ENCODE measurements at regions not wholly inside any gene's neighbourhood (a gene's known extent, or its start where the extent isn't known, plus 50 kb on each side); places are given as distances from the start of the nearest gene placed in this dataset.

DNA sequence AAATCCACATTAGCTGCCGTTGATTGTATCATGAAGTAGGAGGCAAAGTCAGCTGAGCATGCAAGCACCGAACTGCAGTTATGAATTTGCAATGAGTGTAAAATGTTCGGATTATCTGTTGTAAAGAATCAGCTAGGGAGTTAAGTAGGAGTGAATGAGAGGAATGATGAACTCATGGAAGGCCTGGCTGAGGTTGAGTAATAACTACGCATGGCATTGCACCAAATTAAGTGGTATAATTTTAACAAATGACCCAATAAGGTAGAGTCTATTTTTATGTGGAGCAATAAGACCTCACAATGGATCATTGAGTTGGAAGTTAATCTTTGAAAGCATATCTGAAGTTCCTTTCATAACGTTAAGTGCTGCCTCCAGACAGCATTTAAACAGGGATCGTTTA, 288.2 kb upstream of the CHST9 start:
- Histone ChIP-seq H3K36me3 (ENCODE audit: insufficient read depth, low read length) (no peaks in the 10 kb centered on the region), H4K20me1 (ENCODE audit: insufficient read depth, low read length) (no peaks in the 10 kb centered on the region), H3K79me2 (ENCODE audit: insufficient read depth, low read length) (no peaks in the 10 kb centered on the region), H3K4me1 (ENCODE audit: insufficient read depth, low read length) (no peaks in the 10 kb centered on the region), H2AFZ (ENCODE audit: low read depth, low read length) (no peak overlapping the region), H3K4me3 (ENCODE audit: insufficient read depth, low read depth, low read length) (no peak overlapping the region), H3K27ac (ENCODE audit: low read depth, low read length) (no peak overlapping the region), H3K27me3 (ENCODE audit: insufficient read depth, low read length) (no peaks in the 10 kb centered on the region), H3K9me3 (ENCODE audit: insufficient read depth, low read depth, low read length) (no peaks in the 10 kb centered on the region), H3K9ac (ENCODE audit: low read length) (no peak overlapping the region), H3K4me2 (ENCODE audit: low read length) (no peak overlapping the region)
- peaks cover 2% of the 10 kb centered on the region for H3K4me1 Mint-ChIP-seq (ENCODE audit: low read depth, unreplicated experiment)
- no peak overlapping the region for H3K27ac Mint-ChIP-seq (ENCODE audit: unreplicated experiment)
- TF ChIP-seq, protein P1, sequence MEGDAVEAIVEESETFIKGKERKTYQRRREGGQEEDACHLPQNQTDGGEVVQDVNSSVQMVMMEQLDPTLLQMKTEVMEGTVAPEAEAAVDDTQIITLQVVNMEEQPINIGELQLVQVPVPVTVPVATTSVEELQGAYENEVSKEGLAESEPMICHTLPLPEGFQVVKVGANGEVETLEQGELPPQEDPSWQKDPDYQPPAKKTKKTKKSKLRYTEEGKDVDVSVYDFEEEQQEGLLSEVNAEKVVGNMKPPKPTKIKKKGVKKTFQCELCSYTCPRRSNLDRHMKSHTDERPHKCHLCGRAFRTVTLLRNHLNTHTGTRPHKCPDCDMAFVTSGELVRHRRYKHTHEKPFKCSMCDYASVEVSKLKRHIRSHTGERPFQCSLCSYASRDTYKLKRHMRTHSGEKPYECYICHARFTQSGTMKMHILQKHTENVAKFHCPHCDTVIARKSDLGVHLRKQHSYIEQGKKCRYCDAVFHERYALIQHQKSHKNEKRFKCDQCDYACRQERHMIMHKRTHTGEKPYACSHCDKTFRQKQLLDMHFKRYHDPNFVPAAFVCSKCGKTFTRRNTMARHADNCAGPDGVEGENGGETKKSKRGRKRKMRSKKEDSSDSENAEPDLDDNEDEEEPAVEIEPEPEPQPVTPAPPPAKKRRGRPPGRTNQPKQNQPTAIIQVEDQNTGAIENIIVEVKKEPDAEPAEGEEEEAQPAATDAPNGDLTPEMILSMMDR (IDR thresholded peaks at IDR 0.05; ENCODE audit: insufficient read depth, low read depth, low read length), result no peak
- no peak for TF ChIP-seq EZH2 (IDR thresholded peaks at IDR 0.05; ENCODE audit: insufficient read depth, low read length)
- peaks cover 2% of the 10 kb centered on the region for H3K27me3 Mint-ChIP-seq (ENCODE audit: low read depth, unreplicated experiment)
- H3K4me3 Mint-ChIP-seq (ENCODE audit: unreplicated experiment), result no peak overlapping the region
- FAIRE-seq (no peak), DNase-seq (ENCODE audit: low read depth) (no peak)
- H3K9me3 Mint-ChIP-seq (ENCODE audit: unreplicated experiment), result no peaks in the 10 kb centered on the region
- no peaks in the 10 kb centered on the region for H3K36me3 Mint-ChIP-seq (ENCODE audit: low read depth, unreplicated experiment)

DNA sequence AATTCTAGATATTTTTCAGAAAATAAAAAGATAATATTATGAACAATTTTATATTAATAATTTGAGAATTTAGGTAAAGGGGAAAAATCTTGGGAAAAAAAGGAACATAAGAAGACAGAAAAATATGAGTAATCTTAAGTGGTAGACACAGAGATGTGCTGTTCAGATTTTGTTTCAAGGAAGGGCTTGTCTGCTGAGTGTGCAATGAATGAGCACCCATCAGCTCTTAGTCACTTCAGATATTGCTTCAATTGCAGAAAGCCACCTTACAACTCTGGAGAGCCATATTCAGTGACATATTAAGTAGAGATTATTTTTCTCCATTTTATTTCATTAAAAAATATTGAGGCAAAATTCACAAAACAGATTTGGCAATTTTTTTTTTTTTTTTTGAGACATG, 282.0 kb upstream of the CHST9 start:
- Mint-ChIP-seq H3K27me3 (ENCODE audit: low read depth, unreplicated experiment) (peaks cover 2% of the 10 kb centered on the region), H3K4me1 (ENCODE audit: low read depth, unreplicated experiment) (no peaks in the 10 kb centered on the region), H3K27ac (ENCODE audit: unreplicated experiment) (no peak overlapping the region), H3K9me3 (ENCODE audit: unreplicated experiment) (no peaks in the 10 kb centered on the region), H3K36me3 (ENCODE audit: low read depth, unreplicated experiment) (no peaks in the 10 kb centered on the region), H3K4me3 (ENCODE audit: unreplicated experiment) (no peak overlapping the region)
- FAIRE-seq (no peak), DNase-seq (ENCODE audit: low read depth) (no peak)
- no peaks in the 10 kb centered on the region for H4K20me1 ChIP-seq (ENCODE audit: insufficient read depth, low read length)
- no peak overlapping the region for H3K27ac ChIP-seq (ENCODE audit: low read depth, low read length)
- H3K4me1 ChIP-seq (ENCODE audit: insufficient read depth, low read length), result no peaks in the 10 kb centered on the region
- H3K36me3 ChIP-seq (ENCODE audit: insufficient read depth, low read length), result no peaks in the 10 kb centered on the region
- H2AFZ ChIP-seq (ENCODE audit: low read depth, low read length), result no peak overlapping the region
- H3K27me3 ChIP-seq (ENCODE audit: insufficient read depth, low read length), result no peaks in the 10 kb centered on the region
- H3K79me2 ChIP-seq (ENCODE audit: insufficient read depth, low read length), result no peaks in the 10 kb centered on the region
- H3K4me2 ChIP-seq (ENCODE audit: low read length), result no peak overlapping the region
- TF ChIP-seq, protein P1 (IDR thresholded peaks at IDR 0.05; ENCODE audit: insufficient read depth, low read depth, low read length), result no peak
- TF ChIP-seq EZH2 (IDR thresholded peaks at IDR 0.05; ENCODE audit: insufficient read depth, low read length), result no peak
- no peaks in the 10 kb centered on the region for H3K9me3 ChIP-seq (ENCODE audit: insufficient read depth, low read depth, low read length)
- H3K4me3 ChIP-seq (ENCODE audit: insufficient read depth, low read depth, low read length), result no peak overlapping the region
- H3K9ac ChIP-seq (ENCODE audit: low read length), result no peak overlapping the region

DNA sequence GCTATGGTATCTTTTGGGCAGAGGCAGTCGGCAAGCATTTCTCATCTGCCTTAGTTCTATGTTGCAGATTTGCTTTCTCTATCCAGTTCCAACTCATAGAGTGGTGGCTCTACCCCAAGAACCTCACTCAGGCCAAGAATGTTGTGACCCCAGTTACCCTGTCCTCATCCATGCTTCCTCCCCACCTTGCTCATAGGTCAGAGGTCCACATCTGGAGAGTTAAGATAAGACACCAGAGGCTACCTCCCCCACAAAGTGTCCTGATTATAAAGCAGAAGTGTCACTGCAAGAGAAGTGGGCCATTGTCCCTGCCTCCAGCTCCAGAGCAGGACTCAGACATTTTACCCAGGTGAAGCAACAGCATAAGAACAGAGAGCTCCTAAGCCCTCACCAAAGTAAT, 276.8 kb upstream of the CHST9 start:
- no peaks in the 10 kb centered on the region for H3K27me3 ChIP-seq (ENCODE audit: insufficient read depth, low read length)
- no peaks in the 10 kb centered on the region for H3K4me1 ChIP-seq (ENCODE audit: insufficient read depth, low read length)
- H3K4me1 Mint-ChIP-seq (ENCODE audit: low read depth, unreplicated experiment), result no peaks in the 10 kb centered on the region
- H3K79me2 ChIP-seq (ENCODE audit: insufficient read depth, low read length), result no peaks in the 10 kb centered on the region
- H3K9me3 Mint-ChIP-seq (ENCODE audit: unreplicated experiment), result no peaks in the 10 kb centered on the region
- H3K9ac ChIP-seq (ENCODE audit: low read length), result no peak overlapping the region
- no peak overlapping the region for H2AFZ ChIP-seq (ENCODE audit: low read depth, low read length)
- DNase-seq (ENCODE audit: low read depth) (no peak), FAIRE-seq (no peak)
- no peak for TF ChIP-seq EZH2 (IDR thresholded peaks at IDR 0.05; ENCODE audit: insufficient read depth, low read length)
- TF ChIP-seq, protein P1 (IDR thresholded peaks at IDR 0.05; ENCODE audit: insufficient read depth, low read depth, low read length), result no peak
- H3K9me3 ChIP-seq (ENCODE audit: insufficient read depth, low read depth, low read length), result no peaks in the 10 kb centered on the region
- no peak overlapping the region for H3K4me3 ChIP-seq (ENCODE audit: insufficient read depth, low read depth, low read length)
- no peaks in the 10 kb centered on the region for H3K36me3 ChIP-seq (ENCODE audit: insufficient read depth, low read length)
- no peaks in the 10 kb centered on the region for H3K36me3 Mint-ChIP-seq (ENCODE audit: low read depth, unreplicated experiment)
- H3K27ac Mint-ChIP-seq (ENCODE audit: unreplicated experiment), result no peak overlapping the region
- H3K4me3 Mint-ChIP-seq (ENCODE audit: unreplicated experiment), result no peak overlapping the region
- H3K27ac ChIP-seq (ENCODE audit: low read depth, low read length), result no peak overlapping the region
- H3K4me2 ChIP-seq (ENCODE audit: low read length), result no peak overlapping the region
- H4K20me1 ChIP-seq (ENCODE audit: insufficient read depth, low read length), result no peaks in the 10 kb centered on the region
- no peaks in the 10 kb centered on the region for H3K27me3 Mint-ChIP-seq (ENCODE audit: low read depth, unreplicated experiment)

Data from astrocyte (in vitro differentiated cells and primary cell).